Stimulated activated naive B cell treated with anti-CD40 and anti-IgM and Interleukin-4, amounts not matched to agents 10 μg/mL and 1 μg/mL and 100 μg/mL, for 72 hours (primary cell): ENCODE measurements at regions not wholly inside any gene's neighbourhood (a gene's known extent, or its start where the extent isn't known, plus 50 kb on each side); places are given as distances from the start of the nearest gene placed in this dataset.
"Not testable (repeated sequence)": the region's sequence is repeated elsewhere in the genome, so short reads cannot be mapped to it uniquely, and the experiment has no call there.

Experiments
- ATAC-seq, 2 donors: fragments of 150-1000 bp; cut with Tn5 transposase; replicated peaks; 2 replicates each; pipeline ENCODE4 v1.10.0; 2021; ENCODE audit warnings: moderate library complexity in 1 of 2
- DNase-seq: peaks from one replicate; pipeline ENCODE4 v3.0.0; 2021
- H3K27ac Mint-ChIP-seq: one replicate; pipeline ENCODE4 v1.8.0; 2022; ENCODE audit warnings: mild to moderate bottlenecking, mixed read lengths
- H3K27me3 Mint-ChIP-seq, 2 donors: one replicate each; pipeline ENCODE4 v1.8.0; 2022; ENCODE audit warnings: mixed read lengths in 2 of 2
- H3K36me3 Mint-ChIP-seq, 2 donors: one replicate each; pipeline ENCODE4 v1.8.0; 2022; ENCODE audit warnings: mixed read lengths in 2 of 2, mild to moderate bottlenecking in 1 of 2
- H3K4me1 Mint-ChIP-seq, 2 donors: one replicate each; pipeline ENCODE4 v1.8.0; 2022; ENCODE audit warnings: mixed read lengths in 2 of 2, mild to moderate bottlenecking in 1 of 2
- H3K4me3 Mint-ChIP-seq, 2 donors: one replicate each; pipeline ENCODE4 v1.8.0; 2022; ENCODE audit warnings: mild to moderate bottlenecking in 2 of 2, mixed read lengths in 2 of 2, moderate library complexity in 1 of 2
- H3K9me3 Mint-ChIP-seq, 2 donors: one replicate each; pipeline ENCODE4 v1.8.0; 2022; ENCODE audit warnings: mixed read lengths in 2 of 2, mild to moderate bottlenecking in 1 of 2

GRCh38 chr5:50574121-50574520 is 92.3 kb upstream of the PARP8 start:
- Mint-ChIP-seq H3K27ac (no peak overlapping the region), H3K4me1 (peaks cover 3 to 9% of the 10 kb centered on the region in 2 donors), H3K36me3 (no peaks in the 10 kb centered on the region), H3K4me3 (no peak overlapping the region), H3K9me3 (peaks cover 0 to 2% of the 10 kb centered on the region in 2 donors), H3K27me3 (no peaks in the 10 kb centered on the region)
- DNase-seq (no peak), ATAC-seq (no peak)

GRCh38 chr5:50575740-50576139 is 90.7 kb upstream of the PARP8 start:
- Mint-ChIP-seq H3K36me3 (no peaks in the 10 kb centered on the region), H3K27ac (no peak overlapping the region)

GRCh38 chr5:50576265-50576664 is 90.2 kb upstream of the PARP8 start:
- DNase-seq, result no peak
- Mint-ChIP-seq H3K4me3 (no peak overlapping the region), H3K27ac (no peak overlapping the region), H3K27me3 (no peaks in the 10 kb centered on the region), H3K36me3 (no peaks in the 10 kb centered on the region), H3K4me1 (peaks cover 3 to 9% of the 10 kb centered on the region in 2 donors), H3K9me3 (no peaks in the 10 kb centered on the region)
- ATAC-seq, result no peak

More at GRCh38 chr5:50575740-50576139, 90.7 kb upstream of the PARP8 start:
- Mint-ChIP-seq H3K4me3 (no peak overlapping the region), H3K27me3 (no peaks in the 10 kb centered on the region), H3K4me1 (peaks cover 3 to 9% of the 10 kb centered on the region in 2 donors), H3K9me3 (no peaks in the 10 kb centered on the region)
- ATAC-seq (no peak), DNase-seq (no peak)

DNA sequence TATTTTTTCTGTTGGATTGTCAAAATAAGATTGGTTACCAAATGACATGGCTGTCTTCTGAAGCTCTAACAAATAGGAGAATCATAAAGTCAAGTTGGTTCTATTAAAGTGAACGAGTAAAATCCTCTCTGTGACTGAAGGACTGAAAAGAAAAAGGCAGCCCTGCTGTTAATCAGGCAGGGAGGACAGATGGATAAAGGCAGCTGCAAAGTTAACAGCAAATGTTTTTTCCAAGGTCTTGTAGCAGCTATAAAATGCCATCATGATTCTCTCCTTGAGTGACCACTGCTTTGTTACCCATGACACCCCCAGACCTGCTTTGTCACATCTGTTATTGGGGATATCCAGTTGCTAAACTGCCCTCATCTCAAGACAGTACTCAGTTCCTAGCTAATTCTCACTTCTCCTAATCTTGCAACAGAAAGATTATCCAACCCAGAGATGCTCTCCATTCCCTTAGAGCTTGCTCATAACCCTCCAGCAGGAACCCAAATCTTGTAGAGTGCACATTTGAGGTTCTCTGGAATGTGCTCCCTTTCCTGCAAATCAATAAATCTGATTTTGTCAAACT is 89.7 kb upstream of the PARP8 start:
- ATAC-seq (peak; percentile 87 to 96), DNase-seq (no peak)
- no peaks in the 10 kb centered on the region for H3K36me3 Mint-ChIP-seq
- H3K27ac Mint-ChIP-seq, result no peak overlapping the region
- H3K27me3 Mint-ChIP-seq, result no peaks in the 10 kb centered on the region
- H3K4me1 Mint-ChIP-seq, result peaks cover 3 to 9% of the 10 kb centered on the region in 2 donors
- no peak overlapping the region for H3K4me3 Mint-ChIP-seq
- H3K9me3 Mint-ChIP-seq, result no peaks in the 10 kb centered on the region

- Mint-ChIP-seq H3K4me1 (peaks cover 3 to 9% of the 10 kb centered on the region in 2 donors), H3K36me3 (no peaks in the 10 kb centered on the region), H3K27me3 (no peaks in the 10 kb centered on the region), H3K9me3 (peaks cover 0 to 5% of the 10 kb centered on the region in 2 donors), H3K27ac (no peak overlapping the region), H3K4me3 (no peak overlapping the region)
- no peak for DNase-seq
- ATAC-seq, result no peak
These were observed 85.9 kb upstream of the PARP8 start for GRCh38 chr5:50580506-50580905.

- H3K4me1 Mint-ChIP-seq, H3K4me3 Mint-ChIP-seq, H3K27me3 Mint-ChIP-seq, H3K9me3 Mint-ChIP-seq, DNase-seq, ATAC-seq, H3K36me3 Mint-ChIP-seq, H3K27ac Mint-ChIP-seq: not testable (repeated sequence)
These were observed 84.6 kb upstream of the PARP8 start for GRCh38 chr5:50581845-50582244.

DNA sequence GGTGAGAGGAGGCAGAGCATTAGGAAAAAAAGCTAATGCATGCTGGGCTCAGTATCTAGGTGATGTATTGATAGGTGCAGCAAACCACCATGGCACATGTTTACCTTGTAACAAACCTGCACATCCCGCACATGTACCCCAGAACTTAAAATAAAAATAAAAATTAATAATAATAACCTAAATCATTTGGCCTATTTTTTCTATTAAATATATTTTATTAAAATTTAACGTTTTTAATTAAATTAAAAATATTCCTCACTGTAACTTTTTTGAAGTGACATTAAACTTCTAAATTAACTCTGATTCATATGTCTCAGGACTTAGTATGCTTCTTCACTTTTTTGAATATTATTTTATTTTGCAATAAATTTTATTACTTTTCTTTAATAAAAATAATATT is 83.7 kb upstream of the PARP8 start:
- peaks cover 0 to 2% of the 10 kb centered on the region in 2 donors for H3K4me1 Mint-ChIP-seq
- ATAC-seq, result no peak

GRCh38 chr5:50583621-50584020 is 82.8 kb upstream of the PARP8 start:
- no peak for DNase-seq
- H3K36me3 Mint-ChIP-seq, result no peaks in the 10 kb centered on the region
- peaks cover 0 to 2% of the 10 kb centered on the region in 2 donors for H3K4me1 Mint-ChIP-seq
- no peak for ATAC-seq
- peaks cover 0 to 5% of the 10 kb centered on the region in 2 donors for H3K9me3 Mint-ChIP-seq
- H3K27me3 Mint-ChIP-seq, result no peaks in the 10 kb centered on the region
- no peak overlapping the region for H3K27ac Mint-ChIP-seq
- H3K4me3 Mint-ChIP-seq, result no peak overlapping the region

More for the DNA sequence above, 83.7 kb upstream of the PARP8 start:
- DNase-seq, result no peak
- no peak overlapping the region for H3K4me3 Mint-ChIP-seq
- no peaks in the 10 kb centered on the region for H3K36me3 Mint-ChIP-seq
- peaks cover 0 to 5% of the 10 kb centered on the region in 2 donors for H3K9me3 Mint-ChIP-seq
- no peaks in the 10 kb centered on the region for H3K27me3 Mint-ChIP-seq
- no peak overlapping the region for H3K27ac Mint-ChIP-seq

DNA sequence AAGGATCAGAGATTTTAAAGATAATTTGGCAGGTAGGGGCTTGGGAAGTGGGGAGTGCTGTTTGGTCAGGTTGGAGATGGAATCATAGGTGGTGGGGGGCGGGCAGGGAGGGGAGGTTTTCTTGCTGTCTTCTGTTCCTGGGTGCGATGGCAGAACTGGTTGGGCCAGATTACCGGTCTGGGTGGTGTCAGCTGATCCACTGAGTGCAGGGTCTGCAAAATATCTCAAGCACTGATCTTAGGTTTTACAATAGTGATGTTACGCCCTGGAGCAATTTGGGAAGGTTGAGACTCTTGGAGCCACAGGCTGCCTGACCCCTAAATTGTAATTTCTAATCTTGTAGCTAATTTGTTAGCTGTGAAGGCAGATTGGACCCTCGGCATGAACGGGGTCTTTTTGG is 78.0 kb upstream of the PARP8 start:
- not testable (repeated sequence) for ATAC-seq, H3K36me3 Mint-ChIP-seq, H3K4me3 Mint-ChIP-seq, H3K9me3 Mint-ChIP-seq, H3K27ac Mint-ChIP-seq, DNase-seq, H3K27me3 Mint-ChIP-seq
- peaks cover 13 to 22% of the 10 kb centered on the region in 2 donors for H3K4me1 Mint-ChIP-seq

GRCh38 chr5:50590444-50591189 is 75.8 kb upstream of the PARP8 start:
- not testable (repeated sequence) for ATAC-seq, H3K27ac Mint-ChIP-seq, DNase-seq, H3K27me3 Mint-ChIP-seq, H3K36me3 Mint-ChIP-seq, H3K9me3 Mint-ChIP-seq, H3K4me3 Mint-ChIP-seq
- peaks cover 15 to 27% of the 10 kb centered on the region in 2 donors for H3K4me1 Mint-ChIP-seq

- H3K4me1 Mint-ChIP-seq, result peaks cover 15 to 28% of the 10 kb centered on the region in 2 donors
- H3K27me3 Mint-ChIP-seq, H3K4me3 Mint-ChIP-seq, DNase-seq, H3K27ac Mint-ChIP-seq, ATAC-seq, H3K9me3 Mint-ChIP-seq, H3K36me3 Mint-ChIP-seq: not testable (repeated sequence)
These were observed 75.1 kb upstream of the PARP8 start for GRCh38 chr5:50591338-50591737.

DNA sequence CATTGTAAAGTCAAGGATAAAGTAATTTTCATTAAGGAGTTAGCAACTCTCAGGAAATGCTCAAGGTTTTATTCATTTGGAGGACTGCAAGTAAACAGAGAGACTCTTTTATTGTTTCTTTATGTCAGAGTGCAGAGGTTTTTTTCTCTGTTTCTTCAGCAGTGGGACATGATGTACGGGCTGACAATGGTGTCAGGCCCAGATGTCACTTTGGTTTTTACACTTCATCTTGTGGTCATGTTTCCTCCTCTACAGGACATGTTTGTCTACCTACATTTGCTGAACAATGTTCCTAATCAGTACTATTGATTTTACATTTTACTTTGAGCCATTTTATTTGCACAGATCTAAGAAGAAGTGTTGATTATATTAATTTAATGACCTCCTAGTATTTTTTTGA is 72.8 kb upstream of the PARP8 start:
- no peaks in the 10 kb centered on the region for H3K36me3 Mint-ChIP-seq
- no peak overlapping the region for H3K27ac Mint-ChIP-seq
- DNase-seq, result no peak
- H3K27me3 Mint-ChIP-seq, result no peaks in the 10 kb centered on the region
- peaks cover 0 to 2% of the 10 kb centered on the region in 2 donors for H3K9me3 Mint-ChIP-seq
- no peak for ATAC-seq
- H3K4me1 Mint-ChIP-seq, result peaks cover 13 to 28% of the 10 kb centered on the region in 2 donors
- H3K4me3 Mint-ChIP-seq, result no peak overlapping the region

DNA sequence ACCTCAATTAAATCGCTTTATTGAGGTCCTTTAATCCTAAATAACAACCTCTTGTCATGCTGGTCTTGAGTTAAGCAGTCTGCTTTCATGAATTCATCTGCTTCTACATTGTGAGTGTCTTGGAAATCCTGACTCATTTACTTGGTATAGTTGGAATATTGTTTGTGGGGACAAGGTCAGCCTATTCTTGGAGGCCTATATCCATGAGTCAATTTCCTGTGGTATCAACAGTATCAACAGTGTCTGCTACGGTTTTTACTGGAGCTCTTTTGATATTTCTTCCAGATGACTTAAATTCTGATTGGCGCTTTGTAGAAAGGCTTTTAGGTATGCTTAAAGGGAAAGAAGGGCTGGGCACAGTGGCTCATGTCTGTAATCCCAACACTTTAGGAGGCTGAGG is 71.2 kb upstream of the PARP8 start:
- no peaks in the 10 kb centered on the region for H3K27me3 Mint-ChIP-seq
- DNase-seq (no peak), ATAC-seq (no peak)
- peaks cover 7 to 13% of the 10 kb centered on the region in 2 donors for H3K4me1 Mint-ChIP-seq
- H3K9me3 Mint-ChIP-seq, result peaks cover 0 to 2% of the 10 kb centered on the region in 2 donors
- no peak overlapping the region for H3K4me3 Mint-ChIP-seq
- no peak overlapping the region for H3K27ac Mint-ChIP-seq
- no peaks in the 10 kb centered on the region for H3K36me3 Mint-ChIP-seq

DNA sequence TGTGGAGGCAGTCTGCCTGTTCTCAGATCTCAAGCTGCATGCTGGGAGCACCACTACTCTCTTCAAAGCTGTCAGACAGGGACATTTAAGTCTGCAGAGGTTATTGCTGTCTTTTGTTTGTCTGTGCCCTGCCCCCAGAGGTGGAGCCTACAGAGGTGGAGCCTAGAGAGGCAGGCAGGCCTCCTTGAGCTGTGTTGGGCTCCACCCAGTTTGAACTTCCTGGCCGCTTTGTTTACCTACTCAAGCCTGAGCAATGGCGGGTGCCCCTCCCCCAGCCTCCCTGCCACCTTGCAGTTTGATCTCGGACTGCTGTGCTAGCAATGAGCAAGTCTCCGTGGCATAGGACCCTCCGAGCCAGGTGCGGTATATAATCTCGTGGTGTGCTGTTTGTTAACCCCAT is 64.9 kb upstream of the PARP8 start:
- H3K27me3 Mint-ChIP-seq, H3K27ac Mint-ChIP-seq, H3K9me3 Mint-ChIP-seq, H3K36me3 Mint-ChIP-seq, ATAC-seq, H3K4me3 Mint-ChIP-seq, H3K4me1 Mint-ChIP-seq, DNase-seq: not testable (repeated sequence)

DNA sequence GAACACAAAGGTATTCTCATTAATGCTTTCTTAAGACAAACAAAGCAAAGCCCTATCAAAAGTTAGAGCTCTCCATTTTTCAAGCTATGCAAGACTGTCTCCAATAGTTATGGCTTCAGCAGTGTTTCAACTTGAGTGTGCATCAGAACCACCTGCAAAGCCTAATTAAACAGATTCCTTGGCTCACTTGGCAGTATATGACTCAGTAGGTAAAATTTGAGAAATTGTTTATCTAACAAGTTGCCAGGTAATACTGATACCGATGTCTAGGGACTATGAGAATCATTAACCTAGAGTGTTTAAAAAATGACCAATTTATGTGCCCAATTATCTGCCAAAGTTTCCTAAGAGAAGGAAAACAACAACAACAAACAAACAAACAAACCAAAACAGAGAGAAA is 60.3 kb upstream of the PARP8 start:
- H3K36me3 Mint-ChIP-seq, result peaks cover 0 to 3% of the 10 kb centered on the region in 2 donors
- DNase-seq (no peak), ATAC-seq (no peak)
- H3K27ac Mint-ChIP-seq, result no peak overlapping the region
- peaks cover 0 to 3% of the 10 kb centered on the region in 2 donors for H3K27me3 Mint-ChIP-seq
- H3K4me1 Mint-ChIP-seq, result peaks cover 5% of the 10 kb centered on the region in 2 donors
- H3K4me3 Mint-ChIP-seq, result no peak overlapping the region
- H3K9me3 Mint-ChIP-seq, result peaks cover 0 to 3% of the 10 kb centered on the region in 2 donors
